ENCODE measurements at regions not wholly inside any gene's neighbourhood (a gene's known extent, or its start where the extent isn't known, plus 50 kb on each side); places are given as distances from the start of the nearest gene placed in this dataset.

GRCh38 chr2:789529-789928 is 112.3 kb upstream of the TMEM18 start:
- CTCF ChIA-PET: no interaction called here
- intact Hi-C loops (cut with micrococcal nuclease; ENCODE audit: unreplicated experiment): no loop called here
- Histone ChIP-seq H2AFZ (no peak overlapping the region), H4K20me1 (ENCODE audit: insufficient read depth) (no peaks in the 10 kb centered on the region), H3K9me2 (ENCODE audit: insufficient read depth) (no peaks in the 10 kb centered on the region), H3K4me2 (no peak overlapping the region), H3K9me3 (ENCODE audit: insufficient read depth, low read depth) (no peaks in the 10 kb centered on the region; the same call in 1 of the 2 replicates), H3K79me2 (ENCODE audit: low read depth) (no peaks in the 10 kb centered on the region), H3K27me3 (ENCODE audit: insufficient read depth, low read depth) (peaks cover 91% of the 10 kb centered on the region), H3K36me3 (ENCODE audit: low read depth) (no peaks in the 10 kb centered on the region), H3K27ac (no peak overlapping the region), H3K4me3 (no peak overlapping the region), H3F3A (ENCODE audit: insufficient read depth, low read depth) (no peaks in the 10 kb centered on the region), H3K4me1 (replicated peaks; ENCODE audit: insufficient read depth) (no peaks in the 10 kb centered on the region)
- no peak for DNase-seq
- BruUV-seq (replicated peaks): no TSS peak
- POLR2A ChIA-PET (ENCODE audit: unreplicated experiment): no interaction called here
- TF ChIP-seq EZH2 (IDR thresholded peaks at IDR 0.05; ENCODE audit: low read depth) (no peak), CTCF (conservative IDR thresholded peaks at IDR 0.05) (no peak)

DNA sequence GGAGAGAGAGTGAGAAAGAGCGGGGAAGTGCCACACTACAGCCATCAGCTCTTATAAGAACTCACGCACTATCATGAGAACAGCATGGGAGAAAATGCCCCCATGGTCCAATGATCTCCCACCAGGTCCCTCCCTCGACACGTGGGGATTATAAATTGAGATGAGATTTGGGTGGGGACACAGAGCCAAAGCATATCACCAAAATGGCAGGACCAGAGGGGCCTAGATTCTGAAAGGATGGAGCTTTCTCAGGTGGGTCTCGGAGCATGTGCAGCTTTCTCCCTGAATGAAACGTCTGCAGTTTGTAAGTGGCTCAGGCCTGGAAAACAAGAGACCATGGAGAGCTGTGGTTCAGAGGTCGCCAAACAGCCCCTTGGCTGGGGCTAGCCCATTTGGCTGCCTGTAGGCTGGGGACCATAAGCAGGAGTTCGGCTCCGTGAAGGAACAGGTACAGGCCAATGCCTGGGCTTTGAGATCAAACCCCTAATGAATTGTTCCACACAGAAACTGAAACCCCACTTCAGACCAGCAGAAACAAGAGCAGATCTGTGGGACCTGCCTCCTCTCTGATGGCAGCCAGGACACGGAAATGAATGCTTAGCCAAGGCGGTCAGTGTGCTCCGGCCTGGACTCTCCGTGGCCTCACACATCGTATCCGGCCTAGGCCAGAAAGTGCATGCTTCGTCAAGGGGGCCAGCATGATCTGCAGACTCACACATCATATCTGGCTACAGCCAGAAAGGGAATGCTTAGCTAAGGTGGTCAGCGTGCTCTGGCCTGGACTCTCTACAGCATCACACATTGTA is 111.2 kb upstream of the TMEM18 start:
- Histone ChIP-seq H3K36me3 (ENCODE audit: low read depth) (no peaks in the 10 kb centered on the region), H3K4me1 (replicated peaks; ENCODE audit: insufficient read depth) (no peaks in the 10 kb centered on the region), H4K20me1 (ENCODE audit: insufficient read depth) (no peaks in the 10 kb centered on the region), H3K9me2 (ENCODE audit: insufficient read depth) (no peaks in the 10 kb centered on the region), H3K27ac (no peak overlapping the region), H3K9me3 (ENCODE audit: insufficient read depth, low read depth) (no peaks in the 10 kb centered on the region; the same call in 1 of the 2 replicates), H3K27me3 (ENCODE audit: insufficient read depth, low read depth) (peaks cover 91% of the 10 kb centered on the region), H3K4me3 (no peak overlapping the region), H3F3A (ENCODE audit: insufficient read depth, low read depth) (no peaks in the 10 kb centered on the region), H3K4me2 (no peak overlapping the region), H3K79me2 (ENCODE audit: low read depth) (no peaks in the 10 kb centered on the region), H2AFZ (no peak overlapping the region)
- no TSS peak for BruUV-seq (replicated peaks)
- CTCF ChIA-PET: no interaction called here
- TF ChIP-seq EZH2 (IDR thresholded peaks at IDR 0.05; ENCODE audit: low read depth): no peak
- no peak for TF ChIP-seq CTCF (conservative IDR thresholded peaks at IDR 0.05)
- POLR2A ChIA-PET (ENCODE audit: unreplicated experiment): no interaction called here
- intact Hi-C loops (cut with micrococcal nuclease; ENCODE audit: unreplicated experiment): no loop called here
- no peak for DNase-seq

DNA sequence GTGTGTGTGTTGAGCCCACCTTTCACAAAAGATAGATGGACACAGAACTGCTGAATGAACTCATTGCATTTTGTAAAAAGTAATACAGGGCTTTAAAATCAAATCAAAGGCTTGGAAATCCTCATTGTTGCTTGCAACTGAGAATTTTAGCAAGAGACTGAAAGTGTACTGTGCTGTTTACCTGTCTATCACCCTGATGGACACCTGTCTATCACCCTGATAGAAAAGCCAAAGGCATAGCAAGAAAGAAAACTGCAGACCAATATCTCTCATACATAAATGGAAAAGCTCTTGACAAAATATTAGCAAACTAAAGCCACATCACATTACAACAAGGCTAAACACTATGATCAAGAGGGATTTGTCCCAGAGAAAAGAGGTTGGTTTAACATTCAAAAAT is 107.5 kb upstream of the TMEM18 start:
- no peak for DNase-seq

More for the DNA sequence above, 107.5 kb upstream of the TMEM18 start:
- Histone ChIP-seq H3K4me2 (no peak overlapping the region), H3K79me2 (ENCODE audit: low read depth) (no peaks in the 10 kb centered on the region), H3K36me3 (ENCODE audit: low read depth) (no peaks in the 10 kb centered on the region), H3K9me2 (ENCODE audit: insufficient read depth) (no peaks in the 10 kb centered on the region), H3K9me3 (ENCODE audit: insufficient read depth, low read depth) (no peaks in the 10 kb centered on the region), H3K4me3 (no peak overlapping the region), H3K27me3 (ENCODE audit: insufficient read depth, low read depth) (peaks cover 92% of the 10 kb centered on the region), H4K20me1 (ENCODE audit: insufficient read depth) (no peaks in the 10 kb centered on the region), H3F3A (ENCODE audit: insufficient read depth, low read depth) (no peaks in the 10 kb centered on the region), H2AFZ (no peak overlapping the region), H3K4me1 (replicated peaks; ENCODE audit: insufficient read depth) (no peaks in the 10 kb centered on the region), H3K27ac (no peak overlapping the region)
- ChIA-PET CTCF (no interaction called here), POLR2A (ENCODE audit: unreplicated experiment) (no interaction called here)
- no TSS peak for BruUV-seq (replicated peaks)
- intact Hi-C loops (cut with micrococcal nuclease; ENCODE audit: unreplicated experiment): no loop called here
- TF ChIP-seq CTCF (conservative IDR thresholded peaks at IDR 0.05) (no peak), EZH2 (IDR thresholded peaks at IDR 0.05; ENCODE audit: low read depth) (no peak)
